B cell (primary cell): ENCODE measurements at regions not wholly inside any gene's neighbourhood (a gene's known extent, or its start where the extent isn't known, plus 50 kb on each side); places are given as distances from the start of the nearest gene placed in this dataset.

Experiments
- EZH2 ChIP-seq: IDR thresholded peaks from 2 replicates; pipeline ENCODE4 v1.6.1; 2012; ENCODE audit warnings: borderline replicate concordance, low read depth, mild to moderate bottlenecking, moderate library complexity, low read length; ENCODE audit not compliant: insufficient read depth, poor library complexity, severe bottlenecking
- TF ChIP-seq, protein P1 (sequence below): fragments of 200-600 bp; IDR thresholded peaks from one replicate; pipeline ENCODE4 v1.8.0; 2022; ENCODE audit warnings: antibody characterized with exemption, mild to moderate bottlenecking

DNA sequence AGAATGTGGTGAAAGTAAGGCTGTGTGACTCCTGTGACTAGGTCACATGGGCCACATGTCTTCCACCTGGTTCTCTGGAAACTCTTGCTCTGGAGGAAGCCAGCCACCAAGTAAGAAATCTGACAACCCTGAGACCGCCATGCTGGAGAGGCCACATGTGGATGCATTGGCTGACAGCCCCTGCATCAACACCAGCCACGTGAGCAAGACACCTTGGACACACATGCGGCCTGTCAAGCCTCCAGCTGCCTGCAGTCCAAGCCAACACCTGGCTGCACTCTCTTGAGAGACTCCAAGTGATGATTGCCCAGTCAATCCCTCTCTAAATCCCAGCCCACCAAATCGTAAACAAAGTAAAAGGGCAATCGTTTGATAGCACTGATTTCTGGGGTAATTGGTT lies 112.6 kb downstream of the FOXL1 start:
- TF ChIP-seq, protein P1, sequence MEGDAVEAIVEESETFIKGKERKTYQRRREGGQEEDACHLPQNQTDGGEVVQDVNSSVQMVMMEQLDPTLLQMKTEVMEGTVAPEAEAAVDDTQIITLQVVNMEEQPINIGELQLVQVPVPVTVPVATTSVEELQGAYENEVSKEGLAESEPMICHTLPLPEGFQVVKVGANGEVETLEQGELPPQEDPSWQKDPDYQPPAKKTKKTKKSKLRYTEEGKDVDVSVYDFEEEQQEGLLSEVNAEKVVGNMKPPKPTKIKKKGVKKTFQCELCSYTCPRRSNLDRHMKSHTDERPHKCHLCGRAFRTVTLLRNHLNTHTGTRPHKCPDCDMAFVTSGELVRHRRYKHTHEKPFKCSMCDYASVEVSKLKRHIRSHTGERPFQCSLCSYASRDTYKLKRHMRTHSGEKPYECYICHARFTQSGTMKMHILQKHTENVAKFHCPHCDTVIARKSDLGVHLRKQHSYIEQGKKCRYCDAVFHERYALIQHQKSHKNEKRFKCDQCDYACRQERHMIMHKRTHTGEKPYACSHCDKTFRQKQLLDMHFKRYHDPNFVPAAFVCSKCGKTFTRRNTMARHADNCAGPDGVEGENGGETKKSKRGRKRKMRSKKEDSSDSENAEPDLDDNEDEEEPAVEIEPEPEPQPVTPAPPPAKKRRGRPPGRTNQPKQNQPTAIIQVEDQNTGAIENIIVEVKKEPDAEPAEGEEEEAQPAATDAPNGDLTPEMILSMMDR: no peak
- TF ChIP-seq EZH2: no peak
